ENCODE measurements at regions not wholly inside any gene's neighbourhood (a gene's known extent, or its start where the extent isn't known, plus 50 kb on each side); places are given as distances from the start of the nearest gene placed in this dataset.

DNA sequence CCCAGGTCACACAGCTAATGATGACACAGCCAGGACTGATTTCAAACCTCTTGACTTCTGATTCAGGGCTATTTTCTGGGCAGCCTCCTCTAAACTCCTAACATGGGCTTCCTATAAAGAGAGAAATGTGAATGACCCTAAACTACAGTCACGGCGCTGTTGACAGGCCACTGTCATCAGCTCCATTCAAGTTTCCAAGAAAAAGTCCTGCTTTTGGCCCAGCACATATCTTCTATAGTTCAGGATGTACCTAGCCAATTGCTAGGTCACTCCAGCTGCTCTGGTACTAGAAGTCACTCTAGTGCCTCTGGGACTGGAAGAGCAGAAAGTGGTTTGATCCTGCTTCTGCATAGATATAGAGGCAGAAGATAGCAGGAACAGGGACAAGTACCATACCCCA is 64.9 kb upstream of the TARS1 start:
- Histone ChIP-seq H3K9me3 (ENCODE audit: severe bottlenecking) (no peaks in the 10 kb centered on the region), H3K27me3 (ENCODE audit: insufficient read depth, poor library complexity, severe bottlenecking) (no peaks in the 10 kb centered on the region), H3K36me3 (ENCODE audit: low read depth) (no peaks in the 10 kb centered on the region), H3K4me3 (ENCODE audit: severe bottlenecking) (no peak overlapping the region), H3K27ac (ENCODE audit: poor library complexity, severe bottlenecking) (no peak overlapping the region), H3K4me1 (ENCODE audit: insufficient read depth, poor library complexity, severe bottlenecking) (peaks cover 2% of the 10 kb centered on the region)
- TF ChIP-seq, protein P1, sequence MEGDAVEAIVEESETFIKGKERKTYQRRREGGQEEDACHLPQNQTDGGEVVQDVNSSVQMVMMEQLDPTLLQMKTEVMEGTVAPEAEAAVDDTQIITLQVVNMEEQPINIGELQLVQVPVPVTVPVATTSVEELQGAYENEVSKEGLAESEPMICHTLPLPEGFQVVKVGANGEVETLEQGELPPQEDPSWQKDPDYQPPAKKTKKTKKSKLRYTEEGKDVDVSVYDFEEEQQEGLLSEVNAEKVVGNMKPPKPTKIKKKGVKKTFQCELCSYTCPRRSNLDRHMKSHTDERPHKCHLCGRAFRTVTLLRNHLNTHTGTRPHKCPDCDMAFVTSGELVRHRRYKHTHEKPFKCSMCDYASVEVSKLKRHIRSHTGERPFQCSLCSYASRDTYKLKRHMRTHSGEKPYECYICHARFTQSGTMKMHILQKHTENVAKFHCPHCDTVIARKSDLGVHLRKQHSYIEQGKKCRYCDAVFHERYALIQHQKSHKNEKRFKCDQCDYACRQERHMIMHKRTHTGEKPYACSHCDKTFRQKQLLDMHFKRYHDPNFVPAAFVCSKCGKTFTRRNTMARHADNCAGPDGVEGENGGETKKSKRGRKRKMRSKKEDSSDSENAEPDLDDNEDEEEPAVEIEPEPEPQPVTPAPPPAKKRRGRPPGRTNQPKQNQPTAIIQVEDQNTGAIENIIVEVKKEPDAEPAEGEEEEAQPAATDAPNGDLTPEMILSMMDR (IDR thresholded peaks at IDR 0.05; ENCODE audit: poor library complexity, severe bottlenecking): no peak
- DNase-seq (ENCODE audit: low spot score) (no peak), ATAC-seq (ENCODE audit: low read depth) (no peak)

DNA sequence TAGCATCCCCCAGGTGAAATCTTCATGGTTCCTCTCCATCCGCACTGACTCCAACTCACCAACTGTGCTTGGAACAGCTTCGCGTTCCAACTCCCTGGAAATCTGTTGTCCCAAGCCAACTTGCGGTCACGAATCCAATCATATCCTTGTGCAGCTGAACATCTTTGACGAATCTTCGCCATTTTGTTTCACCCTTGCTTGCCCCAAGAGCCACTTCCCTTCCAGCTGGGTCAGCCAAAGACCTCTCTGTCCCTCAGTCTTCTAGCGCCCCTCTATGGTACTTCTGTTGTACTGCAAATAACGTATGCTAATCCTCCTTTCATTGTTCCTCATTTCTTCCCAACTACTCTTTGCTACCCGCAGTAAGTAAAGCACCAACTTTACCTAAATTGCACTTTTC is 61.0 kb upstream of the TARS1 start:
- Histone ChIP-seq H3K9me3 (ENCODE audit: severe bottlenecking) (no peaks in the 10 kb centered on the region), H3K27me3 (ENCODE audit: insufficient read depth, poor library complexity, severe bottlenecking) (no peaks in the 10 kb centered on the region), H3K27ac (ENCODE audit: poor library complexity, severe bottlenecking) (no peak overlapping the region), H3K4me3 (ENCODE audit: severe bottlenecking) (no peak overlapping the region), H3K36me3 (ENCODE audit: low read depth) (no peaks in the 10 kb centered on the region), H3K4me1 (ENCODE audit: insufficient read depth, poor library complexity, severe bottlenecking) (peaks cover 10% of the 10 kb centered on the region)
- TF ChIP-seq, protein P1 (IDR thresholded peaks at IDR 0.05; ENCODE audit: poor library complexity, severe bottlenecking): peak; percentile 41
- ATAC-seq (ENCODE audit: low read depth): no peak
- DNase-seq (ENCODE audit: low spot score): no peak

DNA sequence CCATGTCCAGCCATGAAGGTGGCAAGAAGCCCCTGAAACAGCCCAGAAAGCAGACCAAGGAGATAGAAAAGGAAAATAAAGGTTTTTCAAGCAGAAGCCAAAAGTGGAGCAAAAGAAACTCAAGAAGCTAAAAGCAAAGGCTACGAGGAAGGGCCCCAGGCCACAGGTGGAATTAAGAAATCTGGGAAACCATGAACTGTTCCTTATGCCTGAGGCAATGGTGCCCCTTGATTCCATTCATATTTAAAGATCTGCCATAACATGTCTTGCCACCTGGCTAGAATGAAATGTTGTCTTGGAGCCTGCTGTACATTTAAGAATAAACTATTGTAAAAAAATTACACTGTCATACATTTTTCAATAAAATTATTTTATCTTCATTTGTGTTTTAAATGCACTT is 59.5 kb upstream of the TARS1 start:
- Histone ChIP-seq H3K4me1 (ENCODE audit: insufficient read depth, poor library complexity, severe bottlenecking) (peaks cover 10% of the 10 kb centered on the region), H3K27ac (ENCODE audit: poor library complexity, severe bottlenecking) (peak overlapping the region; percentile 4), H3K27me3 (ENCODE audit: insufficient read depth, poor library complexity, severe bottlenecking) (no peaks in the 10 kb centered on the region), H3K9me3 (ENCODE audit: severe bottlenecking) (no peaks in the 10 kb centered on the region), H3K4me3 (ENCODE audit: severe bottlenecking) (no peak overlapping the region), H3K36me3 (ENCODE audit: low read depth) (no peaks in the 10 kb centered on the region)
- peak; percentile 60 for ATAC-seq (ENCODE audit: low read depth)
- TF ChIP-seq, protein P1 (IDR thresholded peaks at IDR 0.05; ENCODE audit: poor library complexity, severe bottlenecking): no peak
- no peak for DNase-seq (ENCODE audit: low spot score)
